ENCODE measurements at regions not wholly inside any gene's neighbourhood (a gene's known extent, or its start where the extent isn't known, plus 50 kb on each side); places are given as distances from the start of the nearest gene placed in this dataset.
"Not testable (repeated sequence)": the region's sequence is repeated elsewhere in the genome, so short reads cannot be mapped to it uniquely, and the experiment has no call there.

DNA sequence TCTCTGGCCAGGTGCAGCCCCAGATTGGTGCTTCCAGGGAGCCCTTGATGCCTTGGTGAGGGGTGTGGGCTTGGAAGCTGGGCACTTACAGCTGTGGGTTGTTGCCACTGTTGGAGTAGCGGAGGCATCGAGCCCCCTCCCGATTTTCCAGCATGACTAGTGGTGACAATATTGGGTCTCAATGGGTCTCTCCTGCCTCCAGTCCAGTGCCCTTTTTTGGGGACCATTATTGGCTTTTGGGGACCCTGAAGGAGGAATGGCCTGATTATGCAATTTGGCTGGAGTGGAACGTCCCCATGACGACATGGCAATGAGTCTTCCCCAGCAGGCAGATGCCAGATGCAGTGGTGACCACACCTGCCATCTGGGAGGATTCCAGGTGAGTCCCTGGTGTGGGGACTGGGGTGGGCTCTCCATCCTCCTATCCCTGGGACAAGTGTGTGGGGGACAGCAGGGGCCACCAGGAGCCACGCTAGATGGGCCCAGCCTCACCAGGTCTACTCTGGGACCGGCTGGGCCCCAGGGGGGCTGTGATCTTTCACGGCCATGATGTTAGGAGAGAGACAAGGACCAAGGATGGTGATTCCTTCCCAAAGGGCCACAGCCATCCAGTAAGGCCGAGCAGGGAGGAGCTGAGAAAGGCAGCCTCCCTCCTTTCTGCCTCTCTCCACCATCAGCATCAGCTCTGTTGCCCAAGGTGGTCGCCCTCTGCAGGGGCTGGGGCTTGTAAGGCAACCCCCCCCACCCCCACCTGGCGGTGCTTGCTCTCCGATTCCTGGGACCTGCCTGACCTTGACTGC, 196.8 kb downstream of the GOLGA6L6 start:
- no peak for DNase-seq

DNA sequence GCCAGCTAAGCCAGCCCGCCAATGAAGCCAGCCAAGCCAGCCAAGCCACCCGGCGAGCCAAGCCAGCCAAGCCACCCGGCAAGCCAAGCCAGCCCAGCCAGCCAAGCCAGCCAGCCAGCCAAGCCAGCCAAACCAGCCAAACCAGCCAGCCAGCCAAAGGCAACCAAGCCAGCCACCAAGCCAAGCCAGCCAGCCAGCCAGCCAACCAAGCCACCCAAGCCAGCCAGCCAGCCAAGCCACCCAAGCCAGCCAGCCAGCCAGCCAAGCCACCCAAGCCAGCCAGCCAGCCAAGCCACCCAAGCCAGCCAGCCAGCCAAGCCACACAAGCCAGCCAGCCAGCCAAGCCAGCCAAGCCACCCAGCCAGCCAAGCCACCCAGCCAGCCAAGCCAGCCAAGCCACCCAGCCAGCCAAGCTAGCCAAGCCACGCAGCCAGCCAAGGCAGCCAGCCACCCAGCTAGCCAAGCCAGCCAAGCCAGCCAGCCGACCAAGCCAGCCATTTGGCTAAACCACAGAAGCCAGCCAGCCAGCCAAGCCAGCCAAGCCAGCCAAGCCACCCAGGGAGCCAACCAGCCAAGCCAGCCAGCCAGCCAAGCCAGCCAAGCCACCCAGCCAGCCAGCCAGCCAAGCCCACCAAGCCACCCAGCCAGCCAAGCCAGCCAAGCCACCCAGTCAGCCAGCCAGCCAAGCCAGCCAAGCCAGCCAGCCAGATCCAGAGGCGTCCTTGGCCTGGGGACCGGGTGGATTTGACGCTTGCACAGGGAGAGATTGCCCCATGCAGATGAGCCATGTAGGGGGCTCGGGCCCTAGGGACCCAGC, 198.0 kb downstream of the GOLGA6L6 start:
- DNase-seq = not testable (repeated sequence)

DNA sequence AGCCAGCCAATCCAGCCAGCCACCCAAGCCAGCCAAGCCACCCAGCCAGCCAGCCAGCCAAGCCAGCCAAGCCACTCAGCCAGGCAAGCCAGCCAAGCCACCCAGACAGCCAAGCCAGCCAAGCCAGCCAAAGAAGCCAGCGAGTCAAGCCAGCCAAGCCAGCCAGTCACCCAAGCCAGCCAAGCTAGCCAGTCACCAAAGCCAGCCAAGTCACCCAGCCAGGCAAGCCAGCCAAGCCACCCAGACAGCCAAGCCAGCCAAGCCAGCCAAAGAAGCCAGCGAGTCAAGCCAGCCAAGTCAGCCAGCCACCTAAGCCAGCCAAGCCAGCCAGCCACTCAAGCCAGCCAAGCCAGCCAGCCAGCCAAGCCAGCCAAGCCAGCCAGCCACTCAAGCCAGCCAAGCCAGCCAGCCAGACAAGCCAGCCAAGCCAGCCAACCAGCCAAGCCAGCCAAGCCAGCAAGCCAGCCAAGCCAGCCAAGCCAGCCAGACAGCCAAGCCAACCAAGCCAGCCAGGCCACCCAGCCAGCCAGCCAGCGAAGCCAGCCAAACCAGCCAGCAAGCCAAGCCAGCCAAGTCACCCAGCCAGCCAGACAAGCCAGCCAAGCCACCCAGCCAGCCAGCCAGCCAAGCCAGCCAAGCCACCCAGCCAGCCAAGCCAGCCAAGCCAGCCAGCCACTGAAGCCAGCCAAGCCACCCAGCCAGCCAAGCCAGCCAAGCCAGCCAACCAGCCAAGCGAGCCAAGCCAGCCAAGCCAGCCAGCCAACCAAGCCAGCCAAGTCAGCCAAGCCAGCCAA, 198.8 kb downstream of the GOLGA6L6 start:
- DNase-seq = not testable (repeated sequence)

DNA sequence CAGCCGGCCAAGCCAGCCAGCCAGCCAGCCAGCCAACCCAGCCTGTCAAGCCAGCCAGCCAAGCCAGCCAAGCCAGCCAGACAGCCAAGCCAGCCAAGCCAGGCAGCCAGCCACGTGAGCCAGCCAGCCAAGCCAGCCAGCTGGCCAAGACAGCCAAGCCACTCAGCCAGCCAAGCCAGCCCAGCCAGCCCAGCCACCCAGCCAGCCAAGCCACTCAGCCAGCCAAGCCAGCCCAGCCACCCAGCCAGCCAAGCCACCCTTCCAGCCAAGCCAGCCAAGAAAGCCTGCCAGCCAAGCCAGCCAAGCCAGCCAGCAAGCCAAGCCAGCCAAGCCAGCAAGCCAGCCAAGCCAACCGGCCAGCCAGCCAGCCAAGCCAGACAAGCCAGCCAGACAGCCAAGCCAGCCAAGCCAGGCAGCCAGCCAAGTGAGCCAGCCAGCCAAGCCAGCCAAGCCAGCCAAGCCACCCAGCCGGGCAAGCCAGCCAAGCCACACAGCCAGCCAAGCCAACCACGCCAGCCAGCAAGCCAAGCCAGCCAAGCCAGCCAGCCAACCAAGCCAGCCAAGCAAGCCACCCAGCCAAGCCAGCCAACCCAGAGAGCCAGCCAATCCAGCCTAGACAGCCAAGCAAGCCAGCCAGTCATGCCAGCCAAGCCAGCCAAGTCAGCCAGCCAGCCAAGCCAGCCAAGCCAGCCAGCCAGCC, 199.5 kb downstream of the GOLGA6L6 start:
- no peak for DNase-seq

DNA sequence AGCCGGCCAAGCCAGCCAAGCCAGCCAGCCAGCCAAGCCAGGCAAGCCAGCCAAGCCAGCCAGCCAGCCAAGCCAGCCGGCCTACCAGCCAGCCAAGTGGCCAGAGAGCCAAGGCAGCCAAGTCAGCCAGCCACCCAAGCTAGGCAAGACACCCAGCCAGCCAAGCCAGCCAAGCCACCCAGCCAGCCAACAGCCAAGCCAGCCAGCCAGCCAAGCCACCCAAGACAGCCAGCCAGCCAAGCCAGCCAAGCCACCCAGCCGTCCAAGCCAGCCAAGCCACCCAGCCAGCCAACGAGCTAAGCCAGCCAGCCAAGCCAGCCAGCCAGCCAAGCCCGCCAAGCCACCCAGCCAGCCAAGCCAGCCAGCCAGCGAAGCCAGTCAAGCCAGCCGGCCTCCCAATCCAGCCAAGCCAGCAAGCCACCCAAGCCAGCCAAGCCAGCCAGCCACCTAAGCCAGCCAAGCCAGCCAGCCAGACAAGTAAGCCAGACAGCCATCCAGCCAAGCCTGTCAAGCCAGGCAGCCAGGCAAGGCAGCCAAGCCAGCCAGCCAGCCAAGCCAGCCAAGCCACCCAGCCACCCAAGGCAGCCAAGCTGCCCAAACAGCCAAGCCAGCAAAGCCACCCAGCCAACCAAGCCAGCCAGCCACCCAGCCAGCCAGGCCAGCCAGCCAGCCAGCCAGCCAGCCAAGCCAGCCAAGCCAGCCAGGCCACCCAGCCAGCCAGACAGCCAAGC, 200.5 kb downstream of the GOLGA6L6 start:
- no peak for DNase-seq

DNA sequence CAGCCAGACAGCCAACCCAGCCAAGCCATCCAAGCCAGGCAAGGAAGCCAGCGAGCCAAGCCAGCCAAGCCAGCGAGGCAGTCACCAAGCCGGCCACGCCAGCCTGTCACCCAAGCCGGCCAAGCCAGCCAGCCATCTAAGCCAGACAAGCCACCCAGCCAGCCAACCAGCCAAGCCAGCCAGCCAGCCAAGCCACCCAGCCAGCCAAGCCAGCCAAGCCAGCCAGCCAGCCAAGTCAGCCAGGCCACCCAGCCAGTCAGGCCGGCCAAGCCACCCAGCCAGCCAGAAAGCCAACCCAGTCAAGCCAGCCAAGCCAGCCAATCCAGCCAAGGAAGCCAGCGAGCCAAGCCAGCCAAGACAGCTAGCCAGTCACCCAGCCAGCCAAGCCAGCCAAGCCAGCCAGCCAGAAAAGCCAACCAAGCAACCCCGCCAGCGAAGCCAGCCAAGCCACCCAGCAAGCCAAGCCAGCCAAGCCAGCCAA, 201.2 kb downstream of the GOLGA6L6 start:
- DNase-seq = no peak

DNA sequence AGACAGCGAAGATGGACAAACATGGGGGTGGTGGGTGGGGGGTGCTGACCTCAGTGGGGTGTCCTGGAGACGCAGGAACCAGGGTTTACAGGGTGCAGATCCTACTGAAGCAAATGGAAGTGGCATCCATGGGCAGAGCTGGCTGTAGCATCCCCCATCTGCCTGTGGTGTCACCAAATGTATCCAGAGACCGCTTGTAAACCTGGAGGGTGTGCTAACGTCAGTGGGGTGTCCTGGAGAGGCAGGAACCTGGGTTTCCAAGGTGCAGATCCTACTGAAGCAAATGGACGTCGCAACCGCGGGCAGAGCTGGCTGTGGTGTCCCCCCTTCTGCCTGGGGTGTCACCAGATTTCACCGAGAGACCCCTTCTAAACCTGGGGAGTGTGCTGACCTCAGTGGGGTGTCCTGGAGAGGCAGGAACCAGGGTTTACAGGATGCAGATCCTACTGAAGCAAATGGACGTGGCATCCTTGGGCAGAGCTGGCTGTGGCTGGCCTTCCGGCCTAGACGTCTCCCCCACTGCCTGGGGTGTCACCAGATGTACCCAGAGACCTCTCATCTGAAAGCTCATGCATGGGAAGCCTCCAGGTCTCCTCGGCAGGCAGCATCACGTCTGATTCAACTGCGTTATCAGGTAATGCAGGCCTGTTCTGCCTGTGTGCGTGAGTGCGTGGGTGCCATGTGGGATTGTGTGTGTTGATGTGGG, 202.4 kb downstream of the GOLGA6L6 start:
- not testable (repeated sequence) for DNase-seq

DNA sequence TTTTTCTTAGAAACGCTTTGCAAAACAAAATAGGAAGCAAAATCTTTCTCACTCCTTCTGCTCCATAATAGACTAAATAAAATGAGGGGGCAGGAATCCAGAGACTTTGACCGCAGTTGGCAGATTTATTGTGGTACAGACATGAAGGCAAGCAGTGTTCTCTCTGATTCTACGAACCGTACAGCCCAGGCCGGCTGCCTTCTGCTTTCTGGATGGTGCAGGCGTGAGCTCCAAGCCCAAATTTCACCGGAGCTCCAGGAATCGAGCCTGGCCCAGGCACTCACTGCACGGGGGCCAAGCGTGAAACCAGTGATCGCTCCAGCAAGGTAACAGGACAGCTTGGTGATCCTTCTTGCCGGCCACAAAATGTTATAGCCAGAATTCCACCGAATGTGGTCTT, 202.9 kb downstream of the GOLGA6L6 start:
- not testable (repeated sequence) for DNase-seq

DNA sequence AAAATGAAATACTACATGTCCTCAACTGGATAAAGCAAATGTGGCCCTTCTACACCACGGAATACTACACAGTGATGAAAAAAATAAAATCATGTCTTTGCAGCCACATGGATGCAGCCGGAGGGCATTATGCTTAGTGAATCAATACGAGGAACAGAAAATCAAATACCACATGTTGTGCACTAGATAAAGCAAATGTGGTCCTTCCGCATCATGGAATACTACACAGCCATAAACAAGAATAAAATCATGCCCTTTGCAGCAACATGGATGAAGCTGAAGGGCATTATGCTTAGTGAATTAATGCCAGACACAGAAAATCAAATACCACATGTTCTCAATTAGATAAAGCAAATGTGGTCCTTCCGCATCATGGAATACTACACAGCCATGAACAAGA, 204.4 kb downstream of the GOLGA6L6 start:
- not testable (repeated sequence) for DNase-seq

DNA sequence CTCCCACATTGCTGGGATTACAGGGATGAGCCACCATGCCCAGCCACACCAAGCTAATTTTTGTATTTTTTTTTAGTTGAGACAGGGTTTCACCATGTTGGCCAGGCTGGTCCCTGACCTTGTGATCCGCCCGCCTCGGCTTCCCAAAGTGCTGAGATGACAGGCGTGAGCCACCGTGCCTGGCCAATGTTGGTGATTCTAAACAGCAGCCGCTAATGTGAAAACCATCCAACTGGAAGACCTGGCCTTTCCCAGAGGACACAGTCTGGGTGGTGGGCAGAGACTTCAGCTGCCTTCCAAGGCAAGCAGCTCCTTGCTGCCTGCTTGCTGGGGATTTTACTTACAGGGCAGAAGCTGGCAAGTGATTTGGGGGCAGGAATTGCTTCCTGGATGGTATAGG, 207.1 kb downstream of the GOLGA6L6 start:
- DNase-seq = not testable (repeated sequence)

DNA sequence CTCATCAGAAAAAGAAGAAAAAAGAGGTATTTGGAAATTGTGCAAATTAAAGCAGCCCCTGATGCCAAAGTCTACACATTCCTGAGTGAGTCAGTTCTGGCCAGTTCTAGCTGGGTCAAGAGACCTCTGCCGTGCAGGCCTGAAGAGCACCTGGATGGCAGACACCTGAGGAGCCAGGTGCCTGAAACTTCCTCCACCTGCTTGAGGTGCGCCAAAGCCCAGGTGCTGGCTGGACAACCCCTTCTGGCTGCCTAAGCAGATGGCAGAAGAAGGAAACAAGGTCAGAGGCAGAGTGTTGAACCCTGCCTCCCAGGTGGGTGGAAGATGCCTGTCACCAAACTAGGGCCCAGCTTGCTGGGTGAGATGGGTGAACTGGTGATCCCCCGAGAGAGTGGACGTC, 215.8 kb downstream of the GOLGA6L6 start:
- not testable (repeated sequence) for DNase-seq

DNA sequence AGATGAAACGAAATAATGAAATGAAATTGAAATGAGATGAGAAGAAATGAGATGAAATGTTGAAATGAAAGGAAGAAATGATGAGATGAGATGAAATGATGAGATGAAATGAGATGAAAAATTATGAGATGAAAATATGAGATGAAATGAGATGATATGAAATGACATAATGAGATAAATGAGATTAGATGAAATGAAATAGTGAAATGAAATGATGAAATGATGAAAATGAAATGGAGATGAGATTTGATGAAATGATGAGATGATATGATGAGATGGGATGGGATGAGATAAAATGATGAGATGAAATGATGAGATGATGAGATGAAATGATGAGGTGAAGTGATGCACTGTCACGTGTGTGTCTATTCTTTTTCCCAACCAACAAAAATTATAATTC, 224.5 kb downstream of the GOLGA6L6 start:
- not testable (repeated sequence) for DNase-seq

DNA sequence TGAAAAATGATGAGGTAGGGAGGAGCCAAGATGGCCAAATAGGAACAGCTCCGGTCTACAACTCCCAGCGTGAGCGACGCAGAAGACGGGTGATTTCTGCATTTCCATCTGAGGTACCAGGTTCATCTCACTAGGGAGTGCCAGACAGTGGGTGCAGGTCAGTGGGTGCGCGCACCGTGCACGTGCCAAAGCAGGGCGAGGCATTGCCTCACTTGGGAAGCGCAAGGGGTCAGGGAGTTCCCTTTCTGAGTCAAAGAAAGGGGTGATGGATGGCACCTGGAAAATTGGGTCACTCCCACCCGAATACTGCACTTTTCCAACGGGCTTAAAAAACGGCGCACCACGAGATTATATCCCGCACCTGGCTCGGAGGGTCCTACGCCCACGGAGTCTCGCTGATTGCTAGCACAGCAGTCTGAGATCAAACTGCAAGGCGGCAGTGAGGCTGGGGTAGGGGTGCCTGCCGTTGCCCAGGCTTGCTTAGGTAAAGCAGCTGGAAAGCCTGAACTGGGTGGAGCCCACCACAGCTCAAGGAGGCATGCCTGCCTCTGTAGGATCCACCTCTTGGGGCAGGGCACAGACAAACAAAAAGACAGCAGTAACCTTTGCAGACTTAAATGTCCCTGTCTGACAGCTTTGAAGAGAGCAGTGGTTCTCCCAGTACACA, 230.5 kb downstream of the GOLGA6L6 start:
- DNase-seq = not testable (repeated sequence)

DNA sequence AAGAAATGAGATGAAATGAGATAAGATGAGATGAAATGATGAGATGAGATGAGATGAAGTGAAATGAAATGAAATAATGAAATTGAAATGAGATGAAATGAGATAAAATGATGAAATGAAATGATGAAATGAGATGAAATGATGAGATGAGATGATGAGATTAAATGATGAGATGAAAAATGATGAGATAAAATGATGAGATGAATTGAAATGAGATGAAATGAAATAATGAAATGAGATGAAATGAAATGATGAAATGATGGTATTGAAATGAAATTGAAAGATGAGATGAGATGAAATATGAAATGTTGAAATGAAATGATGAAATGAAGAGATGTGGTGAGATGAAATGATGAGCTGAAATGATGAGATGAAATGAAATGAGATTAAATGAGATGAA, 231.0 kb downstream of the GOLGA6L6 start:
- no peak for DNase-seq

DNA sequence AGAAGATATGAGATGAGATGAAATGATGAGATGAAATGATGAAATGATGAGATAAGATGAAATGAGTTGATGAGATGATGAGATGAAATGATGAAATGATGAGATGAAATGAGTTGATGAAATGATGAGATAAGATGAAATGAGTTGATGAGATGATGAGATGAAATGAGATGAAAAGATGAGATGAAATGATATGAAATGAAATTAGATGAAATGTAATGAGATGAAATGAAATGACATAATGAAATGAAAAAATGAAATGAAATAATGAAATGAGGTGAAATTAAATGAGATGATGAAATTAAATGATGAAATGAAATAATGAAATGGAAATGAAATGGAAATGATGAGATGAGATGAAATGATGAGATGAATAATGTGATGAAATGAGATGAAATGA, 231.6 kb downstream of the GOLGA6L6 start:
- not testable (repeated sequence) for DNase-seq

DNA sequence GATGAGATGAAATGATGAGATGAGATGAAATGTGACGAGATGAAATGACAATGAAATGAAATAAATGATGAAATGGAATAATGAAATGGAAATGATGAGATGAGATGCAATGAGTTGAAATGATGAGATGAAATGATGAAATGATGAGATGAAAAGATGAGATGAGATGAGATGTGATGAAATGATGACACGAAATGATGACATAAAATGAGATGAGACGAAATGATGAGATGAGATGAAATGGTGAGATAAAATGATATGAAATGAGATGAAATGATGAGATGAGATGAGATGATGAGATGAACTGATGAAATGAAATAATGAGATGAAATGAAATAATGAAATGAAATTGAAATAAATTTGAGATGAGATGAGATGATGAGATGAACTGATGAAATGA, 232.2 kb downstream of the GOLGA6L6 start:
- not testable (repeated sequence) for DNase-seq

DNA sequence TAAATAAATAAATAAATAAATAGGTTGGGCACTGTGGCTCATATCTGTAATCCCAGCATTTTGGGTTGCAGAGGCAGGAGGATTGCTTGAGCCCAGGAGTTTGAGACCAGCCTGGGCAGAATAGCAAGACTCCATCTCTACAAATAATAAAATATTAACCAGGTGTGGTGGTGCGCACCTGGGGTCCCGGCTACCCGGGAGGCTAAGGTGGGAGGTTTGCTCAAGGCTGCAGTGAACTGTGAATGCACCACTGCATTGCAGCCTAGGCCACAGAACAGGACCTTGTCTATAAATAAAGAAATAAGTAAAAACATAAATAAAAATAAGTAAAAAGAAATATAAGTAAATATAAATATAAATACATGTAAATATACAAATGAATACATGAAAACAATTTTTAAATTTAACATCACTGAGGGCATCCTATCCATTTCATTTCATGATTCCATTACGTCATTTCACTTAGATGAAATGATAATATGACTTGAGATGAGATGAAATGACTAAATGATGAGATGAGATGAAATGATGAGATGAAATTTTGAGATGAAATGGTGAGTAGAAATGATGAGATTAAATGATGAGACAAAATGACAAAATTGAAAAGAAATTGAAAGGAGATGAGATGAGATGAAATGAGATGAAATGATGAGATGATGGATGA, 233.4 kb downstream of the GOLGA6L6 start:
- not testable (repeated sequence) for DNase-seq

DNA sequence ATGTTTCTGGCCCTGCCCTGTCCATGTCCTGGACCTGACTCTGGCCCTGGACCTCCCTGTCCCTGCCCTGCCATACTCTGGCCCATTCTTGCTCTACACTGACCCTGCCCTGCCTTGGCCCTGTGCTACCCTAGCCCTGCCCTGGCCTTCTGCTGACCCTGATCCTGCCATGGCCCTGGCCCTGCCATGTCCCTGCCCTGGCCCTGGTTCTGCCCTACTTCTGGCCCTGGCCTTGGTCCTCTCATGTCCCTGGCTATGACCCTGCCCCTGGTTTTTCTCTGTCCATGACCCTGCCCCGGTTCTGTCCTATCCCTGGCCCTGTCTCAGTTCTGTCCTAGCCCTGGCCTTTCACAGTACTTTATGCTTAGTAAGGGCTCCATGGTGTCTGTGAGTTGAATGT, 234.5 kb downstream of the GOLGA6L6 start:
- DNase-seq = not testable (repeated sequence)

DNA sequence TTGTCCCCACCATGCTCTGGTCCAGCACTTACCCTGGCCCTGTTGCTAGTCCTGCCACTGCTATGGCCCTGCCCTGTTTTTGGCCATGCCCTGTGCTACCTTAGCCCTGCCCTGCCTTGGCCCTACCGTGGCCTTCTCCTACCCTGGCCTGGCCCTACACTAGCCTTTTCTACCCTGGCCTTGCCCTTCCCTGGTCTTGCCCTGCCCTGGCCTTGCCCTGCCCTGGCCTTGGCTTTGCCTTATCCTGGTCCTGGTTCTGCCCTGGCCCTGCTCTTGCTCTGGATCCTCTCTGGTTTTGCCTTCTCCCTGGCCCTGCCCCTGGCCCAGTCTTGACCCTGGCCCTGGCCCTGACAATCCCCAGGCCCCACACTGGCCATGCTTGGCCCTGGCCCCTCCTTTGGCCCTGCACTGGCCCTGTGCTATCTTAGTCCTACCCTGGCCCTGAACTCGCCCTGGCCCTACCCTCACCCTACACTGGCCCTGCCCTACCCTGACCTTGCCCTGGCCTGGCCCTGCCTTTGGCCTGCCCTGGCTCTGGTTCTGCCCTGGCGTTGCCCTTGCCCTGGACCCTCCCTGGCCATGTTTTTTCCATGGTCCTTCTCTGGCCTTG, 235.0 kb downstream of the GOLGA6L6 start:
- not testable (repeated sequence) for DNase-seq
